Fibroblast of lung (primary cell): ENCODE measurements at regions not wholly inside any gene's neighbourhood (a gene's known extent, or its start where the extent isn't known, plus 50 kb on each side); places are given as distances from the start of the nearest gene placed in this dataset.

Source experiments
- DNase-seq, 2 donors: peaks; one replicate each; pipeline versions ENCODE4 v3.0.0 to v3.0.0-alpha.2; 2010; ENCODE audit warnings: low read depth in 2 of 2
- H2AFZ ChIP-seq: 2 replicates; pipeline ENCODE4 v1.5.1; 2012; ENCODE audit warnings: low read length, control low read depth, inconsistent platforms
- H3K27ac ChIP-seq: 2 replicates; pipeline ENCODE4 v1.5.1; 2011; ENCODE audit warnings: low read length, control low read depth; ENCODE audit not compliant: insufficient read depth
- H3K27me3 ChIP-seq: 2 replicates; pipeline ENCODE4 v1.5.1; 2011; ENCODE audit warnings: mild to moderate bottlenecking, low read length; ENCODE audit not compliant: control insufficient read depth, insufficient read depth
- H3K36me3 ChIP-seq: 2 replicates; pipeline ENCODE4 v1.5.1; 2011; ENCODE audit warnings: low read length; ENCODE audit not compliant: control insufficient read depth, insufficient read depth
- H3K4me1 ChIP-seq: 2 replicates; pipeline ENCODE4 v1.5.1; 2011; ENCODE audit warnings: low read length; ENCODE audit not compliant: control insufficient read depth, insufficient read depth; ENCODE audit errors: extremely low read depth
- H3K4me2 ChIP-seq: 2 replicates; pipeline ENCODE4 v1.5.1; 2011; ENCODE audit warnings: low read length, control low read depth; ENCODE audit not compliant: insufficient read depth; ENCODE audit errors: extremely low read depth
- H3K4me3 ChIP-seq, 4 experiments: fragments of 200-600 bp in 1 of 4; sonication (generic) in 1 of 4; replicated peaks in 1 of 4; 2 replicates each; pipeline ENCODE4 v1.5.1; 2011 to 2016; ENCODE audit warnings: low read length in 4 of 4, low read depth in 3 of 4, mild to moderate bottlenecking in 3 of 4, control low read depth in 2 of 4, inconsistent platforms in 1 of 4, mixed read lengths in 1 of 4; ENCODE audit not compliant: insufficient read depth in 1 of 4; ENCODE audit errors: control extremely low read depth in 1 of 4
- H3K79me2 ChIP-seq: 2 replicates; pipeline ENCODE4 v1.5.1; 2012; ENCODE audit warnings: mild to moderate bottlenecking, low read length, inconsistent platforms; ENCODE audit not compliant: control insufficient read depth, insufficient read depth
- H3K9ac ChIP-seq: 2 replicates; pipeline ENCODE4 v1.5.1; 2011; ENCODE audit warnings: mild to moderate bottlenecking, low read length, control low read depth; ENCODE audit not compliant: insufficient read depth
- H3K9me3 ChIP-seq: 2 replicates; pipeline ENCODE4 v1.5.1; 2012; ENCODE audit warnings: low read depth, low read length; ENCODE audit not compliant: control insufficient read depth, insufficient read depth
- H4K20me1 ChIP-seq: 2 replicates; pipeline ENCODE4 v1.5.1; 2011; ENCODE audit warnings: low read length; ENCODE audit not compliant: control insufficient read depth, insufficient read depth; ENCODE audit errors: extremely low read depth
- EZH2 ChIP-seq: IDR thresholded peaks from 2 replicates; pipeline ENCODE4 v1.5.1; 2012; ENCODE audit warnings: low read length, control low read depth, mild to moderate bottlenecking; ENCODE audit errors: missing control alignments
- TF ChIP-seq, protein P1 (sequence below), 2 donors: IDR thresholded peaks in 1 of 2; conservative IDR thresholded peaks in 1 of 2; 1 replicate in 1 of 2; 2 replicates in 1 of 2; pipeline ENCODE4 v1.5.1; 2011 to 2012; ENCODE audit warnings: low read length in 2 of 2, control low read depth in 1 of 2, inconsistent platforms in 1 of 2, low read depth in 1 of 2, mild to moderate bottlenecking in 1 of 2

DNA sequence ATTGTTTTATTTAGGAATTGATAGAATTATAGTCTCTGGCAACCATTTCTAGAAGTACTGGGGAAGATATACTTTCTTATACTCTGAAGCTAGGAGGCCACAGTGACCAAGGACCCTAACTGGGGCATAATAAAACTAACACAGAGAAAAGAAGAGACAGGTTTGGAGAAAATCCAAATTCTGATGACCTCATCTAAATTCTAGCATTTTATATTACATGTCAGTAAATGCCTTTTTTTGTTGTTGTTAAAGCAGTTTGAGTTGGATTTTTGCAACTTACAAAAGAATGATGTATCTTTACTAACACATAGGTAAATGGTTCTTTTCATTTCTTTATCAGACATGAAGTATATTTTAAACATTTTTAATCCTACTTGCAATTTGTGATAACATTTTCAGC lies 933.3 kb downstream of the TMTC2 start:
- H3K9me3 ChIP-seq, result no peaks in the 10 kb centered on the region
- H3K4me2 ChIP-seq, result no peak overlapping the region
- H3K27me3 ChIP-seq, result no peaks in the 10 kb centered on the region
- no peak overlapping the region for H3K9ac ChIP-seq
- H3K36me3 ChIP-seq, result no peaks in the 10 kb centered on the region
- no peak overlapping the region for H2AFZ ChIP-seq
- H3K79me2 ChIP-seq, result no peaks in the 10 kb centered on the region
- H3K4me3 ChIP-seq, result no peak overlapping the region
- H4K20me1 ChIP-seq, result no peaks in the 10 kb centered on the region
- no peak overlapping the region for H3K27ac ChIP-seq
- TF ChIP-seq EZH2, result no peak
- TF ChIP-seq, protein P1, sequence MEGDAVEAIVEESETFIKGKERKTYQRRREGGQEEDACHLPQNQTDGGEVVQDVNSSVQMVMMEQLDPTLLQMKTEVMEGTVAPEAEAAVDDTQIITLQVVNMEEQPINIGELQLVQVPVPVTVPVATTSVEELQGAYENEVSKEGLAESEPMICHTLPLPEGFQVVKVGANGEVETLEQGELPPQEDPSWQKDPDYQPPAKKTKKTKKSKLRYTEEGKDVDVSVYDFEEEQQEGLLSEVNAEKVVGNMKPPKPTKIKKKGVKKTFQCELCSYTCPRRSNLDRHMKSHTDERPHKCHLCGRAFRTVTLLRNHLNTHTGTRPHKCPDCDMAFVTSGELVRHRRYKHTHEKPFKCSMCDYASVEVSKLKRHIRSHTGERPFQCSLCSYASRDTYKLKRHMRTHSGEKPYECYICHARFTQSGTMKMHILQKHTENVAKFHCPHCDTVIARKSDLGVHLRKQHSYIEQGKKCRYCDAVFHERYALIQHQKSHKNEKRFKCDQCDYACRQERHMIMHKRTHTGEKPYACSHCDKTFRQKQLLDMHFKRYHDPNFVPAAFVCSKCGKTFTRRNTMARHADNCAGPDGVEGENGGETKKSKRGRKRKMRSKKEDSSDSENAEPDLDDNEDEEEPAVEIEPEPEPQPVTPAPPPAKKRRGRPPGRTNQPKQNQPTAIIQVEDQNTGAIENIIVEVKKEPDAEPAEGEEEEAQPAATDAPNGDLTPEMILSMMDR (conservative IDR thresholded peaks at IDR 0.05 in 1 of 2, IDR thresholded peaks at IDR 0.05 in 1 of 2; ENCODE audit: low read depth in 1 of 2, low read length in 2 of 2), result no peak
- no peak for DNase-seq
- H3K4me1 ChIP-seq, result no peaks in the 10 kb centered on the region

DNA sequence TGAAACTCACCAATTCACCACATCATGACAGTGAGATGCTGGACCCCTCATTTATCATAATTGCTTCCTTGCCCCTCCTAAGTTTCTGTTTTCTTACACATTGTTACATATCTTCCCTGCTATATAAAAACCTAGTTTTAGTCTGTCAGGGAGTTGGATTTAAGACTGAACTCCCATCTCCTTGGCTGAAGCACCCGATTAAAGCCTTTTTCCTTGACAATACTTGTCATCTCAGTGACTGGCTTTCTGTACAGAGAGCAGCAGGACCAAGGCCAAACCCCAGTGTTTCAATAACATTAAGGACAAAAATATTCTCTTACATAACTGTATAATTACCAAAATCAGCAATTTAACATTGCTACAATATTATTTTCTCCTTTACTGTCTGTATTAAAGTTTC lies 928.4 kb downstream of the TMTC2 start:
- H3K9ac ChIP-seq, result no peak overlapping the region
- H3K9me3 ChIP-seq, result no peaks in the 10 kb centered on the region
- no peak overlapping the region for H3K4me2 ChIP-seq
- no peak for DNase-seq
- no peaks in the 10 kb centered on the region for H3K36me3 ChIP-seq
- H4K20me1 ChIP-seq, result no peaks in the 10 kb centered on the region
- H2AFZ ChIP-seq, result no peak overlapping the region
- H3K4me3 ChIP-seq, result no peak overlapping the region
- H3K27ac ChIP-seq, result no peak overlapping the region
- no peaks in the 10 kb centered on the region for H3K4me1 ChIP-seq
- H3K79me2 ChIP-seq, result no peaks in the 10 kb centered on the region
- no peaks in the 10 kb centered on the region for H3K27me3 ChIP-seq
- TF ChIP-seq, protein P1 (conservative IDR thresholded peaks at IDR 0.05 in 1 of 2, IDR thresholded peaks at IDR 0.05 in 1 of 2; ENCODE audit: low read depth in 1 of 2, low read length in 2 of 2), result no peak
- TF ChIP-seq EZH2, result no peak

DNA sequence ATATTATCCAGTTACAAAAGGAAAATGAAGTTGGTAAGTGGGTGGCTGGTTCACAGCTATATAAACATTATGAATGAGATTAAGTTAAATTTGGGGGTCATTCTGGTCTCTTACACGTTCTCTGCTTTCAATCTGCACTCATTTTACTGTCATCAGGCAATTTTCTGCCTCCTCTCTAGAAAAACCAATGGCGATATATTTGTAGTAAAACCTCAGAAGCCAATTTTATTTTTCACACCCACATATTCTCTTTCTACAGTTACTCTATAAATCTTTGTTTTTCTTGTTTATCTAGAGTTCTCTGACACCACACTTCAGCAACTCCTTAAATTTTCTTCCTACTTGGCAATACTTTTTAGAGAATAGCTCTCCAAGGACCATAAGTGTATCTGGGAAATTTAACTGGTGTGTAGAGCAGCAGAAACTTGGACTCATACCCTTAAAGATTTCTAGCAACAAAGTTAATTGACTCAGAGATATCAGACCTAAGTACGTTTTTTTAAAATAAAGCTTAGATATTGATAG lies 926.9 kb downstream of the TMTC2 start:
- no peak overlapping the region for H2AFZ ChIP-seq

More for the DNA sequence above, 926.9 kb downstream of the TMTC2 start:
- H4K20me1 ChIP-seq, result no peaks in the 10 kb centered on the region
- no peaks in the 10 kb centered on the region for H3K4me1 ChIP-seq
- no peaks in the 10 kb centered on the region for H3K36me3 ChIP-seq
- no peak overlapping the region for H3K27ac ChIP-seq
- no peaks in the 10 kb centered on the region for H3K79me2 ChIP-seq
- no peaks in the 10 kb centered on the region for H3K9me3 ChIP-seq
- no peak for DNase-seq
- no peak overlapping the region for H3K4me2 ChIP-seq
- no peak overlapping the region for H3K4me3 ChIP-seq
- H3K9ac ChIP-seq, result no peak overlapping the region
- no peaks in the 10 kb centered on the region for H3K27me3 ChIP-seq
- TF ChIP-seq, protein P1 (conservative IDR thresholded peaks at IDR 0.05 in 1 of 2, IDR thresholded peaks at IDR 0.05 in 1 of 2; ENCODE audit: low read depth in 1 of 2, low read length in 2 of 2), result no peak
- no peak for TF ChIP-seq EZH2
